Mesenchymal stem cell (in vitro differentiated cells and primary cell): ENCODE measurements at regions not wholly inside any gene's neighbourhood (a gene's known extent, or its start where the extent isn't known, plus 50 kb on each side); places are given as distances from the start of the nearest gene placed in this dataset.

Source experiments
- DNase-seq: peaks from one replicate; pipeline ENCODE4 v3.0.0-alpha.2; 2013
- H2AFZ ChIP-seq: one replicate; pipeline ENCODE4 v1.6.1; 2013; ENCODE audit warnings: low read depth, mild to moderate bottlenecking, control low read depth, inconsistent platforms, low read length, moderate library complexity
- H2AK5ac ChIP-seq: 2 replicates; pipeline ENCODE4 v1.6.1; 2013; ENCODE audit warnings: low read length, moderate library complexity, mild to moderate bottlenecking, inconsistent platforms; ENCODE audit not compliant: severe bottlenecking
- H2BK120ac ChIP-seq: one replicate; pipeline ENCODE4 v1.6.1; 2013; ENCODE audit warnings: low read depth, mild to moderate bottlenecking, inconsistent platforms, low read length, moderate library complexity
- H2BK12ac ChIP-seq, 2 experiments: one replicate each; pipeline ENCODE4 v1.6.1; 2013; ENCODE audit warnings: inconsistent platforms in 2 of 2, low read length in 2 of 2, mild to moderate bottlenecking in 2 of 2, moderate library complexity in 2 of 2, control low read depth in 1 of 2
- H2BK15ac ChIP-seq: one replicate; pipeline ENCODE4 v1.6.1; 2013; ENCODE audit warnings: mild to moderate bottlenecking, low read depth, inconsistent platforms; ENCODE audit not compliant: poor library complexity, severe bottlenecking
- H2BK5ac ChIP-seq: 2 replicates; pipeline ENCODE4 v1.6.1; 2013; ENCODE audit warnings: low read depth, mild to moderate bottlenecking, low read length, control low read depth, inconsistent platforms; ENCODE audit not compliant: poor library complexity, severe bottlenecking
- H3K14ac ChIP-seq, 2 experiments: one replicate each; pipeline ENCODE4 v1.6.1; 2013; ENCODE audit warnings: inconsistent platforms in 2 of 2, low read length in 2 of 2, control low read depth in 1 of 2, mild to moderate bottlenecking in 1 of 2, moderate library complexity in 1 of 2
- H3K18ac ChIP-seq, 2 experiments: one replicate each; pipeline ENCODE4 v1.6.1; 2013; ENCODE audit warnings: inconsistent platforms in 2 of 2, low read length in 2 of 2, control low read depth in 1 of 2, low read depth in 1 of 2, mild to moderate bottlenecking in 1 of 2
- H3K23ac ChIP-seq, 2 experiments: one replicate each; pipeline ENCODE4 v1.6.1; 2013; ENCODE audit warnings: inconsistent platforms in 2 of 2, low read length in 2 of 2, mild to moderate bottlenecking in 2 of 2, moderate library complexity in 2 of 2, control low read depth in 1 of 2
- H3K27ac ChIP-seq: 2 replicates; pipeline ENCODE4 v1.5.1; 2013; ENCODE audit warnings: mild to moderate bottlenecking, moderate library complexity, low read length, control low read depth, inconsistent platforms; ENCODE audit not compliant: poor library complexity, severe bottlenecking
- H3K27me3 ChIP-seq, 2 experiments: 2 replicates each; pipeline versions ENCODE4 v1.6.1 to v1.7.0; 2013; ENCODE audit warnings: low read length in 2 of 2, mild to moderate bottlenecking in 2 of 2, moderate library complexity in 2 of 2, control low read depth in 1 of 2, inconsistent platforms in 1 of 2; ENCODE audit not compliant: control insufficient read depth in 1 of 2, insufficient read depth in 1 of 2
- H3K36me3 ChIP-seq, 2 experiments: 2 replicates each; pipeline versions ENCODE4 v1.6.1 to v1.7.0; 2013; ENCODE audit warnings: low read length in 2 of 2, control low read depth in 1 of 2, inconsistent platforms in 1 of 2, low read depth in 1 of 2, mild to moderate bottlenecking in 1 of 2; ENCODE audit not compliant: insufficient read depth in 2 of 2, control insufficient read depth in 1 of 2
- H3K4ac ChIP-seq, 2 experiments: one replicate each; pipeline ENCODE4 v1.6.1; 2013; ENCODE audit warnings: inconsistent platforms in 2 of 2, low read length in 2 of 2, mild to moderate bottlenecking in 2 of 2, moderate library complexity in 2 of 2, control low read depth in 1 of 2, low read depth in 1 of 2
- H3K4me1 ChIP-seq: 2 replicates; pipeline ENCODE4 v1.6.1; 2013; ENCODE audit warnings: low read depth, low read length, control low read depth; ENCODE audit not compliant: control insufficient read depth, insufficient read depth
- H3K4me2 ChIP-seq: 2 replicates; pipeline ENCODE4 v1.6.1; 2013; ENCODE audit warnings: low read length, mild to moderate bottlenecking, inconsistent platforms; ENCODE audit not compliant: poor library complexity, severe bottlenecking
- H3K4me3 ChIP-seq, 2 experiments: 2 replicates each; pipeline versions ENCODE4 v1.5.1 to v1.7.0; 2013; ENCODE audit warnings: low read length in 2 of 2, mild to moderate bottlenecking in 2 of 2, control low read depth in 1 of 2, low read depth in 1 of 2; ENCODE audit not compliant: insufficient read depth in 1 of 2
- H3K79me1 ChIP-seq: replicated peaks from 2 replicates; pipeline ENCODE4 v1.6.1; 2013; ENCODE audit warnings: mild to moderate bottlenecking, control low read depth, low read length, inconsistent platforms; ENCODE audit not compliant: poor library complexity, severe bottlenecking
- H3K9ac ChIP-seq: 2 replicates; pipeline ENCODE4 v1.7.0; 2013; ENCODE audit warnings: mild to moderate bottlenecking, low read length, moderate library complexity
- H3K9me3 ChIP-seq: 2 replicates; pipeline ENCODE4 v1.7.0; 2013; ENCODE audit warnings: mild to moderate bottlenecking, low read length; ENCODE audit not compliant: control insufficient read depth
- H4K8ac ChIP-seq: one replicate; pipeline ENCODE4 v1.6.1; 2013; ENCODE audit warnings: inconsistent platforms, mild to moderate bottlenecking, low read length, moderate library complexity
- H4K91ac ChIP-seq: one replicate; pipeline ENCODE4 v1.6.1; 2013; ENCODE audit warnings: mild to moderate bottlenecking, low read length, inconsistent platforms
- WGBS: methylation state at CpG from one replicate; pipeline ENCODE4 v1.1.7; 2013; ENCODE audit warnings: mixed read lengths; 5-methylcytosine and 5-hydroxymethylcytosine counted together

GRCh38 chr12:124640056-124640455, 72.6 kb upstream of the NCOR2 start:
- Histone ChIP-seq H3K9ac (no peak overlapping the region), H3K79me1 (no peaks in the 10 kb centered on the region), H2AFZ (no peak overlapping the region), H3K4me3 (no peak overlapping the region), H3K27ac (no peak overlapping the region), H2BK5ac (no peak overlapping the region), H3K9me3 (peaks cover 18% of the 10 kb centered on the region), H3K14ac (no peak overlapping the region), H2BK12ac (peak overlapping the region; percentile 12 to 29), H3K23ac (no peak overlapping the region), H3K36me3 (no peaks in the 10 kb centered on the region), H2AK5ac (peak overlapping the region; percentile 39), H2BK15ac (peak overlapping the region; percentile 76), H4K91ac (no peak overlapping the region), H3K4me1 (peaks cover 11% of the 10 kb centered on the region), H2BK120ac (no peak overlapping the region), H3K27me3 (no peaks in the 10 kb centered on the region), H3K18ac (no peak overlapping the region), H3K4ac (no peak overlapping the region), H4K8ac (no peak overlapping the region), H3K4me2 (no peak overlapping the region)
- 2% methylated on average over 4 of the region's 5 CpGs for WGBS
- DNase-seq = peak; percentile 67

- H3K79me1 ChIP-seq = no peaks in the 10 kb centered on the region
- H3K14ac ChIP-seq = peak overlapping the region in 1 of 2 experiments; percentile 11
- H3K4ac ChIP-seq = no peak overlapping the region
- H3K27me3 ChIP-seq = no peaks in the 10 kb centered on the region
- no peak overlapping the region for H3K9ac ChIP-seq
- no peak overlapping the region for H4K8ac ChIP-seq
- WGBS = 78% methylated on average over 6 of the region's 6 CpGs
- DNase-seq = no peak
- H3K4me2 ChIP-seq = no peak overlapping the region
- peaks cover 11% of the 10 kb centered on the region for H3K4me1 ChIP-seq
- H3K27ac ChIP-seq = no peak overlapping the region
- H2BK15ac ChIP-seq = peak overlapping the region; percentile 63
- no peak overlapping the region for H3K4me3 ChIP-seq
- no peak overlapping the region for H2BK120ac ChIP-seq
- no peak overlapping the region for H2AFZ ChIP-seq
- H2BK5ac ChIP-seq = no peak overlapping the region
- peak overlapping the region; percentile 3 for H4K91ac ChIP-seq
- H2BK12ac ChIP-seq = no peak overlapping the region
- no peaks in the 10 kb centered on the region for H3K36me3 ChIP-seq
- no peak overlapping the region for H3K23ac ChIP-seq
- peaks cover 22% of the 10 kb centered on the region for H3K9me3 ChIP-seq
- H3K18ac ChIP-seq = no peak overlapping the region
- H2AK5ac ChIP-seq = peak overlapping the region; percentile 8
Measured at GRCh38 chr12:124639122-124639806, 71.9 kb upstream of the NCOR2 start.

GRCh38 chr12:124637581-124637981, 70.2 kb upstream of the NCOR2 start:
- no peak overlapping the region for H3K27ac ChIP-seq
- WGBS = 74% methylated on average over 12 of the region's 12 CpGs
- peak overlapping the region; percentile 19 to 41 for H3K18ac ChIP-seq
- no peaks in the 10 kb centered on the region for H3K79me1 ChIP-seq
- H3K4me1 ChIP-seq = peaks cover 13% of the 10 kb centered on the region
- DNase-seq = no peak
- no peak overlapping the region for H3K9ac ChIP-seq
- H3K4me2 ChIP-seq = no peak overlapping the region
- H3K23ac ChIP-seq = no peak overlapping the region
- H2BK5ac ChIP-seq = no peak overlapping the region
- no peaks in the 10 kb centered on the region for H3K36me3 ChIP-seq
- H3K9me3 ChIP-seq = peaks cover 22% of the 10 kb centered on the region
- H3K14ac ChIP-seq = no peak overlapping the region
- H2AK5ac ChIP-seq = no peak overlapping the region
- no peak overlapping the region for H4K8ac ChIP-seq
- H3K27me3 ChIP-seq = no peaks in the 10 kb centered on the region
- no peak overlapping the region for H2BK12ac ChIP-seq
- H2BK120ac ChIP-seq = no peak overlapping the region
- no peak overlapping the region for H4K91ac ChIP-seq
- no peak overlapping the region for H3K4ac ChIP-seq
- no peak overlapping the region for H2AFZ ChIP-seq
- H3K4me3 ChIP-seq = no peak overlapping the region
- no peak overlapping the region for H2BK15ac ChIP-seq

GRCh38 chr12:124637163-124637562, 69.8 kb upstream of the NCOR2 start:
- H3K79me1 ChIP-seq = no peaks in the 10 kb centered on the region
- no peak overlapping the region for H4K91ac ChIP-seq
- peaks cover 22% of the 10 kb centered on the region for H3K9me3 ChIP-seq
- DNase-seq = no peak
- no peak overlapping the region for H3K14ac ChIP-seq
- WGBS = 88% methylated on average over 4 of the region's 4 CpGs
- no peak overlapping the region for H3K4me2 ChIP-seq
- H3K4me1 ChIP-seq = peaks cover 12% of the 10 kb centered on the region
- H2AK5ac ChIP-seq = peak overlapping the region; percentile 1
- no peak overlapping the region for H3K23ac ChIP-seq
- H2AFZ ChIP-seq = no peak overlapping the region
- peak overlapping the region in 1 of 2 experiments; percentile 45 for H2BK12ac ChIP-seq
- no peaks in the 10 kb centered on the region for H3K27me3 ChIP-seq
- no peak overlapping the region for H3K27ac ChIP-seq
- no peaks in the 10 kb centered on the region for H3K36me3 ChIP-seq
- H2BK5ac ChIP-seq = no peak overlapping the region
- H4K8ac ChIP-seq = no peak overlapping the region
- no peak overlapping the region for H2BK120ac ChIP-seq
- no peak overlapping the region for H3K4ac ChIP-seq
- no peak overlapping the region for H3K9ac ChIP-seq
- H3K18ac ChIP-seq = peak overlapping the region; percentile 19 to 40
- H2BK15ac ChIP-seq = no peak overlapping the region
- H3K4me3 ChIP-seq = no peak overlapping the region
